ENCODE measurements at regions not wholly inside any gene's neighbourhood (a gene's known extent, or its start where the extent isn't known, plus 50 kb on each side); places are given as distances from the start of the nearest gene placed in this dataset.

DNA sequence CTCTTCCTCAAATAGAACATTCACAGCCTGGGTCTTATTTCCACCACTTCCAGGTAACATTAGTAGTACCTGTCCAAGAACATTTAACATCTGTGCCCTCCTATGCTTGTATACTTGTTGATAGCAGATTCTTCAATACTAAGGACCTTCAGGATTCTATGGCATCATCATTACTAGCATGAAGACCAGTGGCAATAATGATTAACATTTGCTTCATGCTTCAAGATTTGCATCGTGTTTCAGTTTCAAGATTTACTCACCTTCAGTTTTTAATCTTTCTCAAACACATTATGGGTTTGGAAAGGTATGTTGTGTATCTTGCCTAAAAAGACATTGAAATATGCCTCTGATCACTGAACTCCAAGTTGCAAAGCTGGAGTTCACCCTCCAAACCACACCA is 412.8 kb upstream of the NRSN1 start:
- TF ChIP-seq POLR2A (IDR thresholded peaks at IDR 0.05; ENCODE audit: low read depth, low read length) (no peak), NFE2L2 (IDR thresholded peaks at IDR 0.05; ENCODE audit: low read depth, low read length) (no peak), CTCF (conservative IDR thresholded peaks at IDR 0.05; ENCODE audit: low read depth, low read length) (no peak), CEBPB (IDR thresholded peaks at IDR 0.05; ENCODE audit: low read depth, low read length) (no peak)
